ENCODE measurements at regions not wholly inside any gene's neighbourhood (a gene's known extent, or its start where the extent isn't known, plus 50 kb on each side); places are given as distances from the start of the nearest gene placed in this dataset.
"Not testable (repeated sequence)": the region's sequence is repeated elsewhere in the genome, so short reads cannot be mapped to it uniquely, and the experiment has no call there.

- H3K4me3 ChIP-seq (ENCODE audit: low read depth, low read length) = no peak overlapping the region
- H3K9me3 ChIP-seq (ENCODE audit: control insufficient read depth, low read length) = no peaks in the 10 kb centered on the region
- H2AFZ ChIP-seq = no peak overlapping the region
- H3K27me3 ChIP-seq (ENCODE audit: control insufficient read depth, insufficient read depth, low read length) = no peaks in the 10 kb centered on the region
- H3K9ac ChIP-seq = no peak overlapping the region
- H3K4me2 ChIP-seq (ENCODE audit: low read length) = no peak overlapping the region
- TF ChIP-seq CTCF (IDR thresholded peaks at IDR 0.05) = no peak
- no peaks in the 10 kb centered on the region for H3K79me2 ChIP-seq
- H3K4me1 ChIP-seq = no peaks in the 10 kb centered on the region
- no peaks in the 10 kb centered on the region for H3K36me3 ChIP-seq (ENCODE audit: control insufficient read depth, insufficient read depth, low read length)
- H3K27ac ChIP-seq = no peak overlapping the region
These were observed 321.3 kb downstream of the TFAP2B start for GRCh38 chr6:51139950-51140385.

GRCh38 chr6:51141080-51141479 is 322.4 kb downstream of the TFAP2B start:
- Histone ChIP-seq H3K4me2 (ENCODE audit: low read length) (no peak overlapping the region), H3K4me1 (no peaks in the 10 kb centered on the region), H3K27ac (no peak overlapping the region), H3K27me3 (ENCODE audit: control insufficient read depth, insufficient read depth, low read length) (no peaks in the 10 kb centered on the region), H3K9me3 (ENCODE audit: control insufficient read depth, low read length) (no peaks in the 10 kb centered on the region), H3K36me3 (ENCODE audit: control insufficient read depth, insufficient read depth, low read length) (no peaks in the 10 kb centered on the region), H2AFZ (no peak overlapping the region), H3K4me3 (ENCODE audit: low read depth, low read length) (no peak overlapping the region), H3K79me2 (no peaks in the 10 kb centered on the region), H3K9ac (no peak overlapping the region)
- TF ChIP-seq CTCF (IDR thresholded peaks at IDR 0.05) = no peak

DNA sequence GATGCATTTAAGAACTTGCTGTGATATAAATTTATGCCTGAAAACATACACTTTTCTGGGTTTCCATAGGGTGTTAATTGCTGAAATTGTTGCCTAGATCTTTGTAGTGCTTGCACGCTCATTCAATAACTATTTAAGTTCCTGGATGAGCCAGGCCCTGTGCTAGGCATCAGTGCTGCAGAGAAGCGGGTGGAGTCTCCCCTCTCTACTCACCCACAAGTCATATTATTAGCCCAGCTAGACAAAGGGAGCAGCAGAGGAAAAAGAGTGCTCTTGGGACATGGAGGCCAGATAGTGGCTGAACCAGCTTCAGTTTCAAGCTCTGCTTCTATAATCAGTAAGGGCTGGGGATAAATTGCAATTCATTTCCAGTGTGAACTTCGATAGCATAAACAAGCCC is 329.1 kb downstream of the TFAP2B start:
- no peaks in the 10 kb centered on the region for H3K79me2 ChIP-seq
- H3K27me3 ChIP-seq (ENCODE audit: control insufficient read depth, insufficient read depth, low read length) = no peaks in the 10 kb centered on the region
- no peaks in the 10 kb centered on the region for H3K36me3 ChIP-seq (ENCODE audit: control insufficient read depth, insufficient read depth, low read length)
- H3K4me2 ChIP-seq (ENCODE audit: low read length) = no peak overlapping the region
- no peaks in the 10 kb centered on the region for H3K9me3 ChIP-seq (ENCODE audit: control insufficient read depth, low read length)
- no peak overlapping the region for H3K27ac ChIP-seq
- no peak overlapping the region for H2AFZ ChIP-seq
- no peak overlapping the region for H3K9ac ChIP-seq
- no peak overlapping the region for H3K4me3 ChIP-seq (ENCODE audit: low read depth, low read length)
- TF ChIP-seq CTCF (IDR thresholded peaks at IDR 0.05) = no peak
- no peaks in the 10 kb centered on the region for H3K4me1 ChIP-seq

GRCh38 chr6:51152594-51152993 is 333.9 kb downstream of the TFAP2B start:
- Histone ChIP-seq H2AFZ (no peak overlapping the region), H3K9ac (no peak overlapping the region), H3K9me3 (ENCODE audit: control insufficient read depth, low read length) (no peaks in the 10 kb centered on the region), H3K4me2 (ENCODE audit: low read length) (no peak overlapping the region), H3K79me2 (no peaks in the 10 kb centered on the region), H3K4me3 (ENCODE audit: low read depth, low read length) (no peak overlapping the region), H3K36me3 (ENCODE audit: control insufficient read depth, insufficient read depth, low read length) (no peaks in the 10 kb centered on the region), H3K27ac (no peak overlapping the region), H3K4me1 (no peaks in the 10 kb centered on the region), H3K27me3 (ENCODE audit: control insufficient read depth, insufficient read depth, low read length) (no peaks in the 10 kb centered on the region)
- no peak for TF ChIP-seq CTCF (IDR thresholded peaks at IDR 0.05)

DNA sequence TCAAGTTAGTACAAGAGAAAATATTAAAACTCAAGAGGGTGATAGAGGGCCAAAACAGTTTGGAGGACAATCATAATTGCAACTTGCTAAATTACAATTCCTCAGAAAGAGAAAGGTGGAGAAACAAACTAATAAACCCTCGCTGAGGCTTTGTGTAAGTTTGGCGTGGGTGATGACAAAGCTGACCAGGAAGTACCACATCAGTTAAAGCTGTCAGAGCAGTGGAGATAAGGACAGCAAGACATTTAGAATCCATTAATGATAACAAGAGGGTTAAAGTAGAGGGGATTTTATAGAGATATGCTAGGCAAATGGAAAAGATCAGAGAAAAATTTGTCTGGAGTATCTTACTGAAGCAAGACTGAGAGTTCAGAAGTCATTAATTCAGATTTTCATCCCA is 334.4 kb downstream of the TFAP2B start:
- Histone ChIP-seq H3K9me3 (ENCODE audit: control insufficient read depth, low read length) (no peaks in the 10 kb centered on the region), H2AFZ (no peak overlapping the region), H3K36me3 (ENCODE audit: control insufficient read depth, insufficient read depth, low read length) (no peaks in the 10 kb centered on the region), H3K4me2 (ENCODE audit: low read length) (no peak overlapping the region), H3K27ac (no peak overlapping the region), H3K27me3 (ENCODE audit: control insufficient read depth, insufficient read depth, low read length) (no peaks in the 10 kb centered on the region), H3K9ac (no peak overlapping the region), H3K79me2 (no peaks in the 10 kb centered on the region), H3K4me1 (no peaks in the 10 kb centered on the region), H3K4me3 (ENCODE audit: low read depth, low read length) (no peak overlapping the region)
- TF ChIP-seq CTCF (IDR thresholded peaks at IDR 0.05) = no peak

DNA sequence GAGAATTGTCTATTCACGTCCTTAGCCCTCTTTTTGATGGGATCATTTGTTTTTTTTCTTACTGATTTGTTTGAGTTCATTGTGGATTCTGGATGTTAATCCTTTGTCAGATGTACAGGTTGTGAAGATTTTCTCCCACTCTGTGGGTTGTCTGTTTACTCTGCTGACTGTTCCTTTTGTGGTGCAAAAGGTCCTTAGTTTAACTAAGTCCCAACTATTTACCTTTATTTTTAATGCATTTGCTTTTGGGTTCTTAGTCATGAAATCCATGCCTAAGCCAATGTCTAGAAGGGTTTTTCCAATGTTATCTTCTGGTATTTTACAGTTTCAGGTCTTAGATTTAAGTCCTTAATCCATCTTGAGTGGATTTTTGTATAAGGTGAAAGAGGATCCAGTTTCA is 336.3 kb downstream of the TFAP2B start:
- not testable (repeated sequence) for H3K4me3 ChIP-seq (ENCODE audit: low read depth, low read length); H3K36me3 ChIP-seq (ENCODE audit: control insufficient read depth, insufficient read depth, low read length); H3K4me1 ChIP-seq; H3K27ac ChIP-seq; H3K27me3 ChIP-seq (ENCODE audit: control insufficient read depth, insufficient read depth, low read length); H3K9me3 ChIP-seq (ENCODE audit: control insufficient read depth, low read length); H3K4me2 ChIP-seq (ENCODE audit: low read length); H3K9ac ChIP-seq; H2AFZ ChIP-seq; H3K79me2 ChIP-seq

- H3K9ac ChIP-seq; H3K27ac ChIP-seq; H3K9me3 ChIP-seq (ENCODE audit: control insufficient read depth, low read length): not testable (repeated sequence)
These were observed 340.6 kb downstream of the TFAP2B start for GRCh38 chr6:51159260-51159659.

More at GRCh38 chr6:51159260-51159659, 340.6 kb downstream of the TFAP2B start:
- not testable (repeated sequence) for H3K4me2 ChIP-seq (ENCODE audit: low read length); H3K36me3 ChIP-seq (ENCODE audit: control insufficient read depth, insufficient read depth, low read length); H2AFZ ChIP-seq; H3K27me3 ChIP-seq (ENCODE audit: control insufficient read depth, insufficient read depth, low read length); H3K4me3 ChIP-seq (ENCODE audit: low read depth, low read length); H3K79me2 ChIP-seq; H3K4me1 ChIP-seq

Measured in parathyroid adenoma (tissue), 2 donors.